BLaER1 treated with 17β-estradiol and CSF1 and Interleukin-3, amounts not matched to agents 10 nM and 100 nM (cell line): ENCODE measurements at regions not wholly inside any gene's neighbourhood (a gene's known extent, or its start where the extent isn't known, plus 50 kb on each side); places are given as distances from the start of the nearest gene placed in this dataset.

ENCODE experiments used
- H3K27ac ChIP-seq, 11 experiments: shearing (Covaris generic); formaldehyde crosslinking; 2 replicates each; pipeline ENCODE4 v1.8.1; 2022
- H3K27me3 ChIP-seq, 11 experiments: shearing (Covaris generic); formaldehyde crosslinking; 2 replicates each; pipeline ENCODE4 v1.8.1; 2022
- H3K36me3 ChIP-seq, 11 experiments: shearing (Covaris generic); formaldehyde crosslinking; 2 replicates each; pipeline ENCODE4 v1.8.1; 2022
- H3K4me1 ChIP-seq, 10 experiments: shearing (Covaris generic); formaldehyde crosslinking; 2 replicates each; pipeline ENCODE4 v1.8.1; 2022
- H3K4me2 ChIP-seq, 11 experiments: shearing (Covaris generic); formaldehyde crosslinking; 2 replicates each; pipeline ENCODE4 v1.8.1; 2022
- H3K4me3 ChIP-seq, 10 experiments: shearing (Covaris generic); formaldehyde crosslinking; 2 replicates each; pipeline ENCODE4 v1.8.1; 2022
- H3K9ac ChIP-seq, 11 experiments: shearing (Covaris generic); formaldehyde crosslinking; 2 replicates each; pipeline ENCODE4 v1.8.1; 2022
- H3K9me3 ChIP-seq, 11 experiments: shearing (Covaris generic); formaldehyde crosslinking; replicated peaks in 1 of 11; 2 replicates each; pipeline ENCODE4 v1.8.1; 2022
- H4K20me1 ChIP-seq, 11 experiments: shearing (Covaris generic); formaldehyde crosslinking; 2 replicates each; pipeline ENCODE4 v1.8.1; 2022
- Cebpa-rat ChIP-seq, 11 experiments: shearing (Covaris generic); IDR thresholded peaks; 2 replicates each; pipeline ENCODE4 v1.8.1; 2022

DNA sequence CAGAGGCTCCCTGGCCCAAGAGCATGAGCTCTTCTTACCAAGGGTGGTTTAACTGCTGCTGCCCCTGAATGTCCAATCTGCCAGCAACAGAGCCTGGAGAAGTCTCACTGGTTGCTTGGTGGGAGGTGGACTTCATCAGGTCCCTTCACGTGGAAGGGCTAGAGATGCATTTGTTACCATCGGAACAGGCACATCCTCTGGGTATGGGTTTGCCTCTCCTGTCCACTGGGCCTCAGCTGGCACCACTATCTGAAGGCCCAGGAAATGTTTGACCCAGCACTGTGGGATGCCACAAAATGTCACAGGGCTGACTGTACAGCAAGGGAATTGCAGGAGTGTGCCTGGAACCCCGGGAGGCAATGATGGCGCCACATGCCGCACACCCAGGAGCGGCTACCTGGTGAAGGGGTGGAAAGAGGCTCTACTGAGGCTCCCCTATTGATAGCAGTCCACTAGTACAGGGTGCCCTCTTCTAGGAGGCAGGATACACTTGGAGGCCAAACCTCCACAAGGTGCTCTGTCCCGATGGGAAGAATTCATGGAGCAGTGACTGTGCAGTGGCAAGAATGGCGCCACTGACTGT lies 603.1 kb upstream of the MGMT start:
- Histone ChIP-seq H3K9me3 (no peaks in the 10 kb centered on the region), H3K27ac (no peak overlapping the region), H4K20me1 (no peaks in the 10 kb centered on the region; a peak in 1 of 22 replicates), H3K27me3 (no peaks in the 10 kb centered on the region), H3K4me2 (no peak overlapping the region), H3K4me1 (peaks cover 0 to 12% (median 7%) of the 10 kb centered on the region in 10 experiments; a peak in 10 of 20 replicates), H3K4me3 (no peak overlapping the region), H3K36me3 (no peaks in the 10 kb centered on the region), H3K9ac (no peak overlapping the region)
- TF ChIP-seq Cebpa-rat (IDR thresholded peaks at IDR 0.05): no peak

- no peaks in the 10 kb centered on the region for H3K9me3 ChIP-seq
- H3K4me1 ChIP-seq: peaks cover 0 to 12% (median 7%) of the 10 kb centered on the region in 10 experiments; a peak in 10 of 20 replicates
- no peaks in the 10 kb centered on the region; a peak in 1 of 22 replicates for H4K20me1 ChIP-seq
- no peak overlapping the region for H3K4me2 ChIP-seq
- H3K4me3 ChIP-seq: no peak overlapping the region
- H3K27ac ChIP-seq: no peak overlapping the region
- no peaks in the 10 kb centered on the region for H3K27me3 ChIP-seq
- H3K9ac ChIP-seq: no peak overlapping the region
- no peaks in the 10 kb centered on the region for H3K36me3 ChIP-seq
- no peak for TF ChIP-seq Cebpa-rat (IDR thresholded peaks at IDR 0.05)
These were observed 602.3 kb upstream of the MGMT start for GRCh38 chr10:128864554-128865295.

DNA sequence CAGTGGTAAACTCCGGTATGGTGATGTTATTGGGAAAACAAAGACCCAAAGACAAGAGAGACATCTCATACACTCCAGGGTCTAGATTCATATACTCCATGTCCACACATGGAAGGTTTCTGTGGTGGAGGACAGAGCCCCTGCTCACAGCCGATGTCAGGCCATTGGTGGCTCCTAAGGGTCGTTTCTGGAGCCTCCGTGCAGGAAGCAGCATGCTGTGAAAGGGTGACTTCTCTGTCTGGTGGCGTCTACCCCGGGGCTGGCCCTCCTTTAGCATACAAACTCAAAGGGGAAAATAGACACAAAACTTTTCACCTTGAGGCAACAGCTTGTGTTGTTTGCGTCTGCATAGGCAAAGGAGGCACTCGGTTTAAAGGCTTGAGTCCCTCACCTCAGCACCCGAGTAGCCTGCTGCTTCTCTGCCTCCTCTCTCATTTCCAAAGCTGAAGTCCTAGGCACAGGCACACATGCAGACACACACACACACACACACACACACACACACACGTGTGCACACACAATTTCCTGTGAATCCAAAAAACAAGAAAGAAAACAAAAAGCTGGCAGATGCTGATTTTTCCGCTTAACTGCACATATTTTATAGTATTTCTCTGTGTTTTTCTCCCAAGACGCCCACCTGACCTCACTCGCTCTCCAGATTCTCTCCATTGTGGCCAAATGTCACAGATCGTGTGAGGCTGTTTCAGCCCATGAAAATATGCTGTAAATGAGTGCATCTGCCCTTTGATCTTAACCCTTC lies 601.4 kb upstream of the MGMT start:
- Histone ChIP-seq H3K27me3 (no peaks in the 10 kb centered on the region), H3K4me3 (no peak overlapping the region), H3K27ac (no peak overlapping the region), H3K9me3 (no peaks in the 10 kb centered on the region), H3K4me1 (peaks cover 0 to 12% (median 7%) of the 10 kb centered on the region in 10 experiments; a peak in 10 of 20 replicates), H3K36me3 (no peaks in the 10 kb centered on the region), H4K20me1 (no peaks in the 10 kb centered on the region; a peak in 1 of 22 replicates), H3K4me2 (peak overlapping the region in 7 of 11 experiments; percentile 4 to 41 (median 21); a peak in 8 of 22 replicates), H3K9ac (no peak overlapping the region)
- TF ChIP-seq Cebpa-rat (IDR thresholded peaks at IDR 0.05): no peak

DNA sequence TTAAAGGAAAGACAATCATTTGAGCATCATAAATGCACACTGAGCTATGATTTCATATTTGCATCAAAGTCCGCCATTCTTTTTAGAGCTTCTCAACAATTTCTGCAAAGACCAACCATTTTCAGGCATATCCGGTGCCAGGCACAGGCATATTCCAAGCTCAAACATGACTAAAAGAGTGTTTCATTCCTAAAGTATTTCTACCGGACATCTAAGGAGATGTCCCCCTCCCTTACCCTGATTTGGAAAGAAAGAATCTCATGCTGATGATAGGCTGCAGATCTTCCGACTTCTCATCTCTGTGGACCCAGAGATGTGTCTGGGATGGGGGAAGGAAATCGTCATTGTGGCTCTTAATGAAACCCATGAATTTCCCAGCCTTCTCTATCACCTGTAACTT lies 600.5 kb upstream of the MGMT start:
- peak overlapping the region in 1 of 11 experiments; percentile 41; a peak in 3 of 22 replicates for H3K4me2 ChIP-seq
- TF ChIP-seq Cebpa-rat (IDR thresholded peaks at IDR 0.05): no peak
- peaks cover 0 to 12% (median 7%) of the 10 kb centered on the region in 10 experiments; a peak in 10 of 20 replicates for H3K4me1 ChIP-seq
- H4K20me1 ChIP-seq: no peaks in the 10 kb centered on the region
- no peak overlapping the region for H3K4me3 ChIP-seq
- H3K9me3 ChIP-seq: no peaks in the 10 kb centered on the region
- no peak overlapping the region for H3K27ac ChIP-seq
- no peaks in the 10 kb centered on the region for H3K27me3 ChIP-seq
- no peak overlapping the region for H3K9ac ChIP-seq
- no peaks in the 10 kb centered on the region for H3K36me3 ChIP-seq

- Histone ChIP-seq H3K4me2 (no peak overlapping the region), H3K27ac (no peak overlapping the region), H3K36me3 (no peaks in the 10 kb centered on the region), H3K4me3 (no peak overlapping the region), H3K4me1 (peaks cover 0 to 12% (median 7%) of the 10 kb centered on the region in 10 experiments; a peak in 10 of 20 replicates), H3K9me3 (no peaks in the 10 kb centered on the region), H3K9ac (no peak overlapping the region), H3K27me3 (no peaks in the 10 kb centered on the region), H4K20me1 (no peaks in the 10 kb centered on the region)
- TF ChIP-seq Cebpa-rat (IDR thresholded peaks at IDR 0.05): no peak
These were observed 599.8 kb upstream of the MGMT start for GRCh38 chr10:128867210-128867609.

DNA sequence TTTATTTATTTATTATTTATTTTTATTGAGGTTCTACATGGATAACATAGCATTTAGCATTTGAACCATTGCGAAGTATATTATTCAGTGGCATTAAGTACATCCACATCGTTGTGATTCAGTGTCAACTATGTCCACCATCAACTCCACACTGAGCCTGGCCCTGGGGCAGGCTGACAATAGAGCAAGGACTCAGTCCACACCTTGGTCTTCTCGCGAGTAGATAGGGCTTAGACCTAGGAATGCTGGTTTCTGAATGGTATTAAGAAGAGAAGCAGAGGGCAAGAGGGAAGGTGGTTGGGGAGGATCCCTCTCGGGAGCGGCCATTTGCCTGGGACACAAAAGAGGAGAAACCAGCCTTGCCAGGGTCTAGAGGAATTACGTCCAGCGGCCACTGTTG lies 599.2 kb upstream of the MGMT start:
- H3K36me3 ChIP-seq: no peaks in the 10 kb centered on the region
- TF ChIP-seq Cebpa-rat (IDR thresholded peaks at IDR 0.05): no peak
- H3K9me3 ChIP-seq: no peaks in the 10 kb centered on the region
- H3K4me2 ChIP-seq: no peak overlapping the region
- no peak overlapping the region for H3K9ac ChIP-seq
- H3K27me3 ChIP-seq: no peaks in the 10 kb centered on the region
- H3K4me1 ChIP-seq: peaks cover 0 to 12% (median 7%) of the 10 kb centered on the region in 10 experiments; a peak in 10 of 20 replicates
- H4K20me1 ChIP-seq: no peaks in the 10 kb centered on the region
- H3K27ac ChIP-seq: no peak overlapping the region
- no peak overlapping the region for H3K4me3 ChIP-seq

- no peak for TF ChIP-seq Cebpa-rat (IDR thresholded peaks at IDR 0.05)
- no peaks in the 10 kb centered on the region for H3K9me3 ChIP-seq
- peaks cover 0 to 12% (median 7%) of the 10 kb centered on the region in 10 experiments; a peak in 10 of 20 replicates for H3K4me1 ChIP-seq
- no peak overlapping the region for H3K9ac ChIP-seq
- no peaks in the 10 kb centered on the region for H3K36me3 ChIP-seq
- no peaks in the 10 kb centered on the region for H3K27me3 ChIP-seq
- no peaks in the 10 kb centered on the region for H4K20me1 ChIP-seq
- no peak overlapping the region for H3K4me3 ChIP-seq
- no peak overlapping the region for H3K4me2 ChIP-seq
- no peak overlapping the region for H3K27ac ChIP-seq
These were observed 598.6 kb upstream of the MGMT start for GRCh38 chr10:128868481-128868880.

DNA sequence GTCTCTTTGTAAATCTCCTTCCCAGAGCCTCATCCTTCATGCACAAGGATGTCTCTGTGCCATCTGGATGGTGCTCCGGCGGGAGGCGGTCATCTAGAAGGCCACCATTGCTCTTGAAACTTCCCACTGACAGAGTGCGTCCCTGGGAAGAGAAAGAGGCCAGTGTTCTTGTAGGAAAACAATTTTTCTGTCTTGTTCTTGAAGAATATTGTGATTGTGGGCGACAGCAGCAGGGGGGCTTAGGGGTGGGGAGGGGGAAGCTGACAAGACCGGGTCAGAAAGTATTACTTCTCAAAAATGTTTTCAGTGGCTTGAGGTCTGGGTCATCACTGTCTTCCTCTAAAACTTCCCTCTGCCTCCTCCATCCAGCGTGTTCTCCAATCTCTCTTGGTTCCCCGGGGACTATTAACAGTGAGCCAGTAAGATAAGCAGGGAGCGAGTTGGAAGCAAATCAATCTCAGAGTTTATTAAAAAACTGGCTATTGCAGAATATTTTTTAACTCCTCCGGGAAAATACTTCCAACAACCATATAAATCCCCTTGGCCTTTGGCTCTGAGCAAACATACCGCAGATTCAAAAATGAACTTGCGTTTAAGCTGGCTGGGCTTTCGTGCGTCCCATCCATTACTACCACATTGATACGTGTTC lies 597.8 kb upstream of the MGMT start:
- Histone ChIP-seq H3K36me3 (no peaks in the 10 kb centered on the region), H3K4me3 (no peak overlapping the region), H4K20me1 (no peaks in the 10 kb centered on the region), H3K27ac (no peak overlapping the region), H3K27me3 (no peaks in the 10 kb centered on the region), H3K4me1 (peaks cover 0 to 12% (median 7%) of the 10 kb centered on the region in 10 experiments; a peak in 10 of 20 replicates), H3K9me3 (no peaks in the 10 kb centered on the region), H3K9ac (no peak overlapping the region), H3K4me2 (no peak overlapping the region)
- TF ChIP-seq Cebpa-rat (IDR thresholded peaks at IDR 0.05): no peak
